PC-9 (cell line): ENCODE measurements at regions not wholly inside any gene's neighbourhood (a gene's known extent, or its start where the extent isn't known, plus 50 kb on each side); places are given as distances from the start of the nearest gene placed in this dataset.

Source experiments
- BruUV-seq: library from RNA; stranded (reverse); fragments of 400-500 nt; replicated peaks from 2 replicates; lab custom pipeline; 2021; lab: Mats Ljungman, UMichigan
- CTCF ChIA-PET: fragments of 300-600 bp; sonication (Branson Sonifier 250); formaldehyde crosslinking; loops from one replicate; lab custom pipeline; 2022; ENCODE audit warnings: antibody characterized with exemption; lab: Charles Lee
- POLR2A ChIA-PET: fragments of 300-600 bp; sonication (Branson Sonifier 250); formaldehyde crosslinking; loops from one replicate; lab custom pipeline; 2022; ENCODE audit warnings: antibody characterized with exemption; ENCODE audit not compliant: unreplicated experiment; lab: Charles Lee
- DNase-seq, 2 experiments: peaks; one replicate each; pipeline versions ENCODE4 v3.0.0 to v3.0.0-alpha.2; 2015 to 2022; ENCODE audit warnings: mixed read lengths in 1 of 2
- H2AFZ ChIP-seq: fragments of 200-600 bp; sonication (generic); 2 replicates; pipeline ENCODE4 v1.8.1; 2017; ENCODE audit warnings: antibody characterized with exemption
- H3F3A ChIP-seq: fragments of 200-600 bp; sonication (generic); 2 replicates; pipeline ENCODE4 v1.8.1; 2017; ENCODE audit warnings: antibody characterized with exemption, mild to moderate bottlenecking, low read depth; ENCODE audit not compliant: insufficient read depth
- H3K27ac ChIP-seq: fragments of 200-600 bp; sonication (generic); 2 replicates; pipeline ENCODE4 v1.6.1; 2016; ENCODE audit warnings: mixed run types
- H3K27me3 ChIP-seq: fragments of 200-600 bp; sonication (generic); 2 replicates; pipeline ENCODE4 v1.6.1; 2016; ENCODE audit warnings: low read depth, mixed run types; ENCODE audit not compliant: insufficient read depth
- H3K36me3 ChIP-seq: fragments of 200-600 bp; sonication (generic); 2 replicates; pipeline ENCODE4 v1.6.1; 2016; ENCODE audit warnings: low read depth, mixed run types
- H3K4me1 ChIP-seq: fragments of 200-600 bp; sonication (generic); replicated peaks from 2 replicates; pipeline ENCODE4 v1.6.1; 2016; ENCODE audit warnings: mixed run types; ENCODE audit not compliant: insufficient read depth
- H3K4me2 ChIP-seq: fragments of 200-600 bp; sonication (generic); 2 replicates; pipeline ENCODE4 v1.6.1; 2017; ENCODE audit warnings: mixed run types
- H3K4me3 ChIP-seq: fragments of 200-600 bp; sonication (generic); 2 replicates; pipeline ENCODE4 v1.6.1; 2016; ENCODE audit warnings: mixed run types
- H3K79me2 ChIP-seq: fragments of 200-600 bp; sonication (generic); 2 replicates; pipeline ENCODE4 v1.6.1; 2017; ENCODE audit warnings: low read depth, mixed run types
- H3K9me2 ChIP-seq: fragments of 200-600 bp; sonication (generic); 2 replicates; pipeline ENCODE4 v1.8.1; 2017; ENCODE audit warnings: mild to moderate bottlenecking; ENCODE audit not compliant: insufficient read depth
- H3K9me3 ChIP-seq: fragments of 200-600 bp; sonication (generic); 2 replicates; pipeline ENCODE4 v1.8.1; 2016; ENCODE audit warnings: low read depth; ENCODE audit not compliant: insufficient read depth
- H4K20me1 ChIP-seq: fragments of 200-600 bp; sonication (generic); 2 replicates; pipeline ENCODE4 v1.8.1; 2017; ENCODE audit not compliant: insufficient read depth
- EZH2 ChIP-seq: fragments of 200-600 bp; sonication (generic); IDR thresholded peaks from 2 replicates; pipeline ENCODE4 v1.8.0; 2017; ENCODE audit warnings: antibody characterized with exemption, low read depth
- intact Hi-C: fragments of 100-400 bp; cut with micrococcal nuclease; formaldehyde crosslinking; loops from one replicate; pipeline ENCODE4 v1.10.0; 2022; ENCODE audit not compliant: unreplicated experiment
- TF ChIP-seq, protein P1 (sequence below): fragments of 200-600 bp; sonication (generic); conservative IDR thresholded peaks from 2 replicates; pipeline ENCODE4 v1.6.1; 2017; ENCODE audit warnings: mixed run types, antibody characterized with exemption, mild to moderate bottlenecking, moderate library complexity

DNA sequence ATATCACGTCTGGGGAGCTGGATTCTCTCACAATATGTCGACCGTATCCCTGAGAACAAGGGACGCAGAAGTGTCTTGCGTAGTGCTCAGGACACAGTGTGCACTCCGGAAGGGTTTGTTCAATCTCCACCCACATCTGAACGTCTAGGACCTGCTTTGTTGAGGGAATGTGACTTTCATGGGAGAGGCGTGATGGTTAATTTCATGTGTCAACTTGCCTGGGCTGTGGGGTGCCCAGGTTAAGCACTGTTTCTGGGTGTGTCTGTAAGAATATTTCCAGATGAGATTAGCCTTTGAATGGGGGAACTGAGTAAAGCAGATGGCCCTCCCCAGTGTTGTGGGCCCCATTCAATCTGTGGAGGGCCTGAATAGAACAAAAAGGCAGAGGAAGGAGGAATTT is 80.4 kb upstream of the SFMBT2 start:
- Histone ChIP-seq H3K4me1 (no peaks in the 10 kb centered on the region), H3K9me3 (no peaks in the 10 kb centered on the region), H3K27ac (no peak overlapping the region), H3K4me2 (no peak overlapping the region), H2AFZ (no peak overlapping the region), H4K20me1 (no peaks in the 10 kb centered on the region), H3K36me3 (no peaks in the 10 kb centered on the region), H3F3A (no peaks in the 10 kb centered on the region), H3K4me3 (no peak overlapping the region), H3K27me3 (peaks cover 16% of the 10 kb centered on the region; the same call in 1 of the 2 replicates), H3K79me2 (no peaks in the 10 kb centered on the region), H3K9me2 (no peaks in the 10 kb centered on the region)
- intact Hi-C loops = no loop called here
- no peak for DNase-seq
- CTCF ChIA-PET = no interaction called here
- POLR2A ChIA-PET = no interaction called here
- TF ChIP-seq, protein P1, sequence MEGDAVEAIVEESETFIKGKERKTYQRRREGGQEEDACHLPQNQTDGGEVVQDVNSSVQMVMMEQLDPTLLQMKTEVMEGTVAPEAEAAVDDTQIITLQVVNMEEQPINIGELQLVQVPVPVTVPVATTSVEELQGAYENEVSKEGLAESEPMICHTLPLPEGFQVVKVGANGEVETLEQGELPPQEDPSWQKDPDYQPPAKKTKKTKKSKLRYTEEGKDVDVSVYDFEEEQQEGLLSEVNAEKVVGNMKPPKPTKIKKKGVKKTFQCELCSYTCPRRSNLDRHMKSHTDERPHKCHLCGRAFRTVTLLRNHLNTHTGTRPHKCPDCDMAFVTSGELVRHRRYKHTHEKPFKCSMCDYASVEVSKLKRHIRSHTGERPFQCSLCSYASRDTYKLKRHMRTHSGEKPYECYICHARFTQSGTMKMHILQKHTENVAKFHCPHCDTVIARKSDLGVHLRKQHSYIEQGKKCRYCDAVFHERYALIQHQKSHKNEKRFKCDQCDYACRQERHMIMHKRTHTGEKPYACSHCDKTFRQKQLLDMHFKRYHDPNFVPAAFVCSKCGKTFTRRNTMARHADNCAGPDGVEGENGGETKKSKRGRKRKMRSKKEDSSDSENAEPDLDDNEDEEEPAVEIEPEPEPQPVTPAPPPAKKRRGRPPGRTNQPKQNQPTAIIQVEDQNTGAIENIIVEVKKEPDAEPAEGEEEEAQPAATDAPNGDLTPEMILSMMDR = no peak
- no peak for TF ChIP-seq EZH2
- no TSS peak for BruUV-seq

DNA sequence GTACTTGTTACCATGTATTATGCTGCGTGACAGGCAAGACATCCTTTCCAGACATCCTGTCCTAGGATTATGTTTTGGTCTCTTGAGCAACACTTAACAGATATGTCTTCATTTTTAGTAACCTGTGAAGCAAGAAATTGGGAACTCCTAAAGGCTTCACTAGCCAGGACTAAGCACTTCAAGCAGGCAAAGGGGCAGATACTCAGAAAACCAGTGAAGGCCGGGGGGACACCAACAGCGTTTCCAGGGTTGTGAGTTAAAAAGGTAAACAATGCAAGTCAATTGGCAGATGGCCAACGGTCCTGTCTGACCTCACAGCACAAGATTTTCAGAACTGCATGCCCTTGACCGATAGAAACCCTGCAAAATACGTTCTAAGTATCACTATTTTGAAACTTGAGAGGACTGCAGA is 77.6 kb upstream of the SFMBT2 start:
- intact Hi-C loops = no loop called here
- TF ChIP-seq, protein P1 = no peak
- TF ChIP-seq EZH2 = no peak
- POLR2A ChIA-PET = no interaction called here
- Histone ChIP-seq H3K79me2 (no peaks in the 10 kb centered on the region), H3K9me3 (no peaks in the 10 kb centered on the region), H3K27ac (no peak overlapping the region), H3K4me1 (no peaks in the 10 kb centered on the region), H3K4me3 (no peak overlapping the region), H3K27me3 (peaks cover 24% of the 10 kb centered on the region), H3K36me3 (no peaks in the 10 kb centered on the region), H3F3A (no peaks in the 10 kb centered on the region), H4K20me1 (no peaks in the 10 kb centered on the region), H2AFZ (no peak overlapping the region), H3K9me2 (no peaks in the 10 kb centered on the region), H3K4me2 (no peak overlapping the region)
- CTCF ChIA-PET = no interaction called here
- no peak for DNase-seq
- BruUV-seq = no TSS peak

DNA sequence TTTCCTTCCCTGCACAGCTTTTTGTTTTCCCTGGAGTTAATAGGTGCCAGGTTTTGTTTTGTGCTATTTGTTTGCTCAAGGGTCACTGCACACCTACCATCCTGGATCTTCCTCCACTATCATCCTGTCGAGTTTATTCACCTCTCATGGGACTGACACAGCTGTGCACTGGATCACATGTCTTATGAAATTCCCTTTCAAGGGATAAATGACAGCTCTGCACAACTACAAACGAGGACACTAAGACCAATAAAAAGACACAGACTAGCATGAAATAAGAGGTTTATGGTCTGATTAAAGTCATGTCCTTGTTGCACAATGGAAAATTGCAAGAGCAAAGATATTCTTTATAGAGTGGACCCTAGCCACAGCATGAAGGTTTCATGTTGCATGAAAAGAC is 76.7 kb upstream of the SFMBT2 start:
- BruUV-seq = no TSS peak
- H2AFZ ChIP-seq = no peak overlapping the region
- no peak for DNase-seq
- ChIA-PET CTCF (no interaction called here), POLR2A (no interaction called here)
- H3K79me2 ChIP-seq = no peaks in the 10 kb centered on the region
- TF ChIP-seq, protein P1 = no peak
- TF ChIP-seq EZH2 = no peak
- H3K9me2 ChIP-seq = no peaks in the 10 kb centered on the region
- H4K20me1 ChIP-seq = no peaks in the 10 kb centered on the region
- peaks cover 33% of the 10 kb centered on the region for H3K27me3 ChIP-seq
- H3K4me1 ChIP-seq = no peaks in the 10 kb centered on the region
- intact Hi-C loops = no loop called here
- no peak overlapping the region for H3K4me3 ChIP-seq
- no peaks in the 10 kb centered on the region for H3K9me3 ChIP-seq
- no peak overlapping the region for H3K27ac ChIP-seq
- H3K4me2 ChIP-seq = no peak overlapping the region
- H3F3A ChIP-seq = no peaks in the 10 kb centered on the region
- no peaks in the 10 kb centered on the region for H3K36me3 ChIP-seq
